HG03457 (cell line): ENCODE measurements at regions not wholly inside any gene's neighbourhood (a gene's known extent, or its start where the extent isn't known, plus 50 kb on each side); places are given as distances from the start of the nearest gene placed in this dataset.
"Not testable (repeated sequence)": the region's sequence is repeated elsewhere in the genome, so short reads cannot be mapped to it uniquely, and the experiment has no call there.

Experiments used
- ATAC-seq: cut with Tn5 transposase; IDR thresholded peaks from one replicate; pipeline ENCODE4 v1.9.1; 2021; ENCODE audit warnings: moderate number of reproducible peaks; ENCODE audit not compliant: unreplicated experiment

DNA sequence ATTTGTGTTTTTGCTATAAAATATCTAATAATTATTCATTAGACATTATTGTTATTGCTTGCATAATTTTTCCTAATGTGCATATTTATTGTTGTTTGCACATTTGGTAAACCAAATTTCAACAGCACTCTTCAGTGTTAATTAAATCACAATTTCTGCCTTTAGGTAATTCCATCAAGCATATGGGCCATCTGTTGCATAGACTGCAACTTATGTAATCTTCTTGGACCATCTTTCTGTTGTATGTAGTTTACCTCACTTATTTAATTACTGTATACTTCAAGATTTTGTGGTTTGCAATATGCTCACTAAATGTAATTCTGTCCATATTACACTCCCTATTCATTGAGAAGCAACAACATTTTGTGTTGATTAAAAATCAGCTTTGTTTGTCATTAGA lies 1360.1 kb downstream of the REEP3 start:
- ATAC-seq, result no peak

- no peak for ATAC-seq
Measured at GRCh38 chr10:64896582-64896981, 1375.4 kb downstream of the REEP3 start.

DNA sequence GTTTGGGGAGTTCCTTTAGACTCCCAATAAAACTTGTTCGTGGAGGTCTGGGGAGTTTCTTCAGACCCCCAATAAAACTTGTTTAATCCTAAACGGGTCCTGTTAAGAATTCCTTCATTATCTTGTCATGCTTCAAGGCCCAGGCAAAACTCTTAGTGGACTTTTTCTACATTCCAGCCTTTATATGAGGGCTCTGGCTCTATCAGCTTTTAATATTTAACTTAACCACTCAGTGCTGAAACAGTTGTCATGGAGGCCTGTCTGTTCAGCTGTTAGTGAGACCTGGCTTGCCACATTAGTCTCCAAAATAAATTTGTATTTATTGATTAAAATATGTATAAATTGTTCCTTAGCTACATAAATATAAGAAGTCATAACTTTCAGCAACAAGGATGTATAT lies 1385.1 kb downstream of the REEP3 start:
- not testable (repeated sequence) for ATAC-seq

DNA sequence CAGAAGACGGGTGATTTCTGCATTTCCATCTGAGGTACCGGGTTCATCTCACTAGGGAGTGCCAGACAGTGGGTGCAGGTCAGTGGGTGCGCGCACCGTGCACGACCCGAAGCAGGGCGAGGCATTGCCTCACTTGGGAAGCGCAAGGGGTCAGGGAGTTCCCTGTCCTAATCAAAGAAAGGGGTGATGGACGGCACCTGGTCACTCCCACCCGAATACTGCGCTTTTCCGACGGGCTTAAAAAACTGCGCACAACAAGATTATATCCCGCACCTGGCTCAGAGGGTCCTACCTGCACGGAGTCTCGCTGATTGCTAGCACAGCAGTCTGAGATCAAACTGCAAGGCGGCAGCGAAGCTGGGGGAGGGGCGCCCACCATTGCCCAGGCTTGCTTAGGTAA lies 1403.1 kb downstream of the REEP3 start:
- not testable (repeated sequence) for ATAC-seq

- no peak for ATAC-seq
Measured at GRCh38 chr10:64952042-64952441, 1430.8 kb downstream of the REEP3 start.

DNA sequence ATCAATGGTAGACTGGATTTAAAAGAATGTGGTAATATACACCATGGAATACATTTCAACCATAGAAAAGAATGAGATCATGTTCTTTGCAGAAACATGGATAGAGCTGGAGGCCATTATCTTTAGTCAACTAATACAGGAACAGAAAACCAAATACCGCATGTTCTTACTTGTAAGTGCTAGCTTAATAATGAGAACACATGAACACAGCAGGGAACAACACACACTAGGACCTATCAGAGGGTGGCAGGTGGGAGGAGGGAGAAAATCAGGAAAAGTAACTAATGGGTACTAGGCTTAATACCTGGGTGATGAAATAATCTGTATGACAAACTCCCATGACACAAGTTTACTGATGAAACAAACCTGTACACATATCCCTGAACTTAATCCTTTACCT lies 1435.2 kb downstream of the REEP3 start:
- no peak for ATAC-seq

DNA sequence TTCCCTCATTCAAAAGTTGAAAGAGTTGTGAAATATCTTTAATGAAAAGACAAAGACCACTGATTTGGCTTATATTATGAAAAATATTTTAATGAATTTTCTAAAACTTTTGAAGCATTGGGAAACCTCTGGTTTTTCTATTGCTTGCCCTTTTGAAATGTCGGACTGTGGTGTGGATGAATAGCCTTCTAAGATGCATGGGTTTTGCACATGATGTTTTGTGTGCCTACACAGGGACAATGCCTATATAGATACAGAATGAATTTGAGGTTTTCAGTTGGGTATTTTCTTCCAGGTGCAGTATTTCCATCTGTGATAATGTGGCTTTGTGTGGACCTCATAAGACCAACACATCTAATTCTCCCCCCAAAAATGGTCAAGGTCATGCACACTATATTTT lies 1437.9 kb downstream of the REEP3 start:
- ATAC-seq, result no peak

GRCh38 chr10:64959883-64960282 lies 1438.7 kb downstream of the REEP3 start:
- no peak for ATAC-seq

- ATAC-seq, result no peak
Measured at GRCh38 chr10:64973391-64973790, 1452.2 kb downstream of the REEP3 start.

GRCh38 chr10:64976150-64976549 lies 1454.9 kb downstream of the REEP3 start:
- no peak for ATAC-seq

- ATAC-seq, result no peak
Measured at GRCh38 chr10:64977915-64978314, 1456.7 kb downstream of the REEP3 start.

GRCh38 chr10:64996886-64997285 lies 1475.7 kb downstream of the REEP3 start:
- no peak for ATAC-seq

DNA sequence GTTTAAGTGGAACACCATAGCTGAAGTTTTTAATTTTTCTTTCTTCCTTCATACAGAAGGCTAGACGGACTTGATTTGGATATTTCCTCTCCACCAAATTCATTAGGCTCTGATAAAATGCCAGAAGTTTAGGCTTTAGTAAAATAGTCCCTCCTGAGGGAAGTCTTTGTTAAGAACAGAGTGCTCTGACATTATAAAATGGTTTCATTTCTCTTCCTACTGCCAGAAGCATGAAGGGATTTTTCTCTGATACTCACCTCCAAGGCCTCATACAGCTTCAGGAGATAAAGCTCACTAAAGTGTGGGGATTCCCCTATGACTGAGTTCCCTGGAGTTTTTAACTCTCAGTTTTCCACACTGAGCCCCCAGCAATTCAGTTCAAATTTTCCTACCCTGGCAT lies 1489.6 kb downstream of the REEP3 start:
- ATAC-seq, result no peak

DNA sequence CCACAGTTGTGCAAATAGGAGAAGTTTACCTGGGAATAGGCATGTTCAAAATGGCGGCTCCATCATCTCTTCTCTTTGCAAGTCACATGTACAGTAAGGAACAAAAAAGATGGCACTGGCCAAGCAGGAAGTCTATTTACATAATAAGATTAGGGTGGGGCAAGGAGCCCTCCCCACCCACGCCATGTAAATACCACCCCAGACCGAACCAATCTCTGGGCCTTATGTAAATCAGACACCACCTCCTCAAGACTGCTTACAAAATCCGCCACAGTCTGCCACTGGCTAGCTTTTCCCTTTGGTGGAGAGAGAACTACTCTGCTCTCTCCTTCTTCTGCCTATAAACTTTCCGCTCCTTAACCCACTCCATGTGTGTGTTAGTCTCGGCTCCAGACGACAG lies 1496.3 kb downstream of the REEP3 start:
- ATAC-seq, result no peak

DNA sequence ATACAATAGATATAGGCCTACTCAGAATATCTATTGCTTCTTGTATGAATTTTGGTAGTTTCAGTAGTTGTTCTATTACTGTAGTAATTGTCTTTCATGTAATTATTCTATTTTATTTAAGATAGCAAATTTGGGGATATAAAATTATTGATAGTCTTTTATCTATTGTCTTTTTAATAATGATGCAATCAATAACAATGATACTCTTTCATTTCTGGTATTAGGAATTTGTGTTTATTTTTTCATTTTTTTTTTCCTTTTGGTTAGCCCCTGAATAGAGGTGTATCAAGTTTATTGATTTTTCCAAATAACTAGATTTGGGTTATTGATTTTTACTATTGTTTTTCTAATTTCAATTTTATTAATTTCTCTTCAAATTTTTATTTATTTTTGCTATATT lies 1503.7 kb downstream of the REEP3 start:
- ATAC-seq, result no peak

DNA sequence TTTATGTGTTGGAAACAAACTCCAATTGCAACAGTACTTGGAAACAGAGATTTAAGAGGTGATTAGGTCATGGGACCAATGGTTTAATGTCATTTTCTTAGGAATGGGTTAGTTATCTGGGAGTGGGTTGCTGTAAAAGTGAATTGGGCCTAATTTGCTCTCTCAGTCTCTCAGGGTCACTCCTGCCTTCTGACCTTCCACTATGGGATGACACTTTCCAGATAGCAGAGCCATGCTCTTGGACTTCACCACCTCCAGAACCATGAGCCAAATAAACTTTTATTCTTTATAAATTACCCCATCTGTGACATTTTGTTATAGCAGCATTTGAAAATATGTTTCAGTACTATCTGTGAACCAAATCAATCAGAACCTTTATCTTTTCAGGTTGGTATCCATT lies 1509.1 kb downstream of the REEP3 start:
- ATAC-seq, result no peak

GRCh38 chr10:65032867-65033769 lies 1511.9 kb downstream of the REEP3 start:
- no peak for ATAC-seq

- no peak for ATAC-seq
Measured at GRCh38 chr10:65033957-65034356, 1512.8 kb downstream of the REEP3 start.

DNA sequence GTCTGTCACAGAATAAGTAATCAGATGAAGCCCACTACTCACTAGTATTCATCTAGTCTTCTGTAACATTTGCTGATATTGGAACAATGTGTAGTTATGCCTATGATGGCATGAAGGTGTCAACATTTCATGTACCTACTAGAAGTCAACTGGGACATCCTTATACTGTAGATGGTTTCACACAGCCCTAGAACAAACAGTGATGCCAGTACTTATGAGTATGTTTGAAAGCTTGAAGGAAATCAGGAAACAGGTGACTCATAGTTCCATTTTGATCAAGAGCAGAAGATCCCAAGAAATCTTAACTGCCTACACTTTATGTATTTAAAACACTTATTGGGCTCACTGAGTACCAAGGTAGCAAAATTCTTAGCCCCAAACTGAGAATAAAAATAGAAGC lies 1519.6 kb downstream of the REEP3 start:
- ATAC-seq, result no peak

GRCh38 chr10:65041307-65041706 lies 1520.1 kb downstream of the REEP3 start:
- no peak for ATAC-seq

- ATAC-seq, result no peak
Measured at GRCh38 chr10:65042496-65042895, 1521.3 kb downstream of the REEP3 start.

DNA sequence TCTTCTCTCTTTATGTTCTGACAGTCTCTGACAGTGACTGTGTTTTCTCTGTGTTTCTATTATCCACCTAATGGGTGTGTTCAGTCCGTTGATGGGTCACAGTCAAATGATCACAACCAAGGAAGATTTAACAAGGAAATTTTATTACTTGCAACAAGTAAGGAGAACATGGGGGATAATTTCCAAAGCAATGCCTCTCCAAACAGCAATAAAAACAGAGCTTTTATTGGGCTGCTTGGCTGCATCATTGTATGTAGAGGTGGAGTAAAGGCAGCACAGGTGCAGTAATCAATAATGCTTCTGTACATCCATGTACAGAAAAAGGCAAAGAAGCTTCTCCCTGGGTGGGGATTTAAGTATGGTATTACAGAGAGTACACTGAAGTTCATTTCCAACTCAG lies 1525.6 kb downstream of the REEP3 start:
- ATAC-seq, result no peak

DNA sequence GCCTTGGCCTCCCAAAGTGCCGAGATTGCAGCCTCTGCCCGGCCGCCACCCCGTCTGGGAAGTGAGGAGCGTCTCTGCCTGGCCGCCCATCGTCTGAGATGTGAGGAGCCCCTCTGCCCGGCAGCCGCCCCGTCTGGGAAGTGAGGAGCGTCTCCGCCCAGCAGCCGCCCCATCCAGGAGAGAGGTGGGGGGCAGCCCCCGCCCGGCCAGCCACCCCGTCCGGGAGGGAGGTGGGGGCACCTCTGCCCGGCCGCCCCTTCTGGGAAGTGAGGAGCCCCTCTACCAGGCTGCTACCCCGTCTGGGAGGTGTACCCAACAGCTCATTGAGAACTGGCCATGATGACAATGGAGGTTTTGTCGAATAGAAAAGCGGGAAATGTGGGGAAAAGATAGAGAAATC lies 1530.9 kb downstream of the REEP3 start:
- ATAC-seq, result not testable (repeated sequence)
